Mucosa of descending colon (tissue), 3 donors: ENCODE measurements at regions not wholly inside any gene's neighbourhood (a gene's known extent, or its start where the extent isn't known, plus 50 kb on each side); places are given as distances from the start of the nearest gene placed in this dataset.

Source experiments
- ATAC-seq: fragments of 200-7000 bp; cut with Tn5 transposase; one replicate; pipeline ENCODE4 v1.9.1; 2020; ENCODE audit warnings: mild to moderate bottlenecking, moderate library complexity
- DNase-seq, 3 donors: peaks; one replicate each; pipeline ENCODE4 v3.0.0-alpha.2; 2020
- H3K36me3 ChIP-seq: fragments of 200-600 bp; one replicate; pipeline ENCODE4 v1.8.0; 2021; ENCODE audit warnings: low read depth, mild to moderate bottlenecking
- H3K4me1 ChIP-seq: fragments of 200-600 bp; one replicate; pipeline ENCODE4 v1.8.0; 2021; ENCODE audit warnings: low read depth, mild to moderate bottlenecking
- H3K4me3 ChIP-seq: fragments of 200-600 bp; one replicate; pipeline ENCODE4 v1.8.0; 2021; ENCODE audit warnings: mild to moderate bottlenecking
- H3K9me3 ChIP-seq: fragments of 200-600 bp; one replicate; pipeline ENCODE4 v1.8.0; 2021; ENCODE audit warnings: mild to moderate bottlenecking
- CTCF ChIP-seq: fragments of 200-600 bp; IDR thresholded peaks from one replicate; pipeline ENCODE4 v1.8.0; 2022; ENCODE audit warnings: antibody characterized with exemption, mild to moderate bottlenecking
- intact Hi-C, 2 donors: fragments of 100-400 bp; cut with DNase I in 1 of 2; cut with micrococcal nuclease in 1 of 2; formaldehyde crosslinking; loops; one replicate each; pipeline versions ENCODE4 v1.11.0 to v1.11.1; 2022; cut with DNase I, micrococcal nuclease
- donor health status: DM: no; HTN: no; CAD: no; lungs with moderate emphysema.
- donor health status: DM: no; HTN: no; CAD: no.
- donor health status: DM: no; HTN: yes; CAD: no.

GRCh38 chr4:181967401-181967800 is 275.8 kb upstream of the TENM3 start:
- no peak for ATAC-seq
- H3K9me3 ChIP-seq = no peaks in the 10 kb centered on the region
- no peak overlapping the region for H3K4me3 ChIP-seq
- no peaks in the 10 kb centered on the region for H3K36me3 ChIP-seq
- intact Hi-C loops = no loop called here
- DNase-seq = no peak
- no peaks in the 10 kb centered on the region for H3K4me1 ChIP-seq
- TF ChIP-seq CTCF = no peak

- TF ChIP-seq CTCF = no peak
Observed at GRCh38 chr4:181968371-181968770, 274.8 kb upstream of the TENM3 start.

GRCh38 chr4:181969151-181969550 is 274.1 kb upstream of the TENM3 start:
- no peak for TF ChIP-seq CTCF
- Histone ChIP-seq H3K36me3 (no peaks in the 10 kb centered on the region), H3K4me1 (no peaks in the 10 kb centered on the region), H3K4me3 (no peak overlapping the region), H3K9me3 (no peaks in the 10 kb centered on the region)
- DNase-seq (no peak), ATAC-seq (no peak)
- intact Hi-C loops = no loop called here

More at GRCh38 chr4:181968371-181968770, 274.8 kb upstream of the TENM3 start:
- H3K4me3 ChIP-seq = no peak overlapping the region
- DNase-seq (no peak), ATAC-seq (no peak)
- intact Hi-C loops = no loop called here
- no peaks in the 10 kb centered on the region for H3K9me3 ChIP-seq
- no peaks in the 10 kb centered on the region for H3K36me3 ChIP-seq
- no peaks in the 10 kb centered on the region for H3K4me1 ChIP-seq

GRCh38 chr4:181970366-181970765 is 272.8 kb upstream of the TENM3 start:
- Histone ChIP-seq H3K9me3 (no peaks in the 10 kb centered on the region), H3K4me3 (no peak overlapping the region), H3K36me3 (no peaks in the 10 kb centered on the region), H3K4me1 (no peaks in the 10 kb centered on the region)
- intact Hi-C loops = no loop called here
- DNase-seq = no peak
- TF ChIP-seq CTCF = no peak
- ATAC-seq = no peak

GRCh38 chr4:181971411-181971810 is 271.8 kb upstream of the TENM3 start:
- no peak for DNase-seq
- ATAC-seq = no peak
- intact Hi-C loops = no loop called here
- no peak overlapping the region for H3K4me3 ChIP-seq
- no peaks in the 10 kb centered on the region for H3K36me3 ChIP-seq
- no peaks in the 10 kb centered on the region for H3K9me3 ChIP-seq
- TF ChIP-seq CTCF = no peak
- H3K4me1 ChIP-seq = no peaks in the 10 kb centered on the region

GRCh38 chr4:181971973-181972372 is 271.2 kb upstream of the TENM3 start:
- no peak for DNase-seq
- Histone ChIP-seq H3K9me3 (no peaks in the 10 kb centered on the region), H3K4me1 (no peaks in the 10 kb centered on the region), H3K4me3 (no peak overlapping the region), H3K36me3 (no peaks in the 10 kb centered on the region)
- ATAC-seq = no peak
- TF ChIP-seq CTCF = no peak
- intact Hi-C loops = no loop called here
